ENCODE measurements at regions not wholly inside any gene's neighbourhood (a gene's known extent, or its start where the extent isn't known, plus 50 kb on each side); places are given as distances from the start of the nearest gene placed in this dataset.

GRCh38 chr6:48471326-48471725, 360.3 kb upstream of the PTCHD4 start:
- H3K4me3 ChIP-seq (replicated peaks in 1 of 3; ENCODE audit: insufficient read depth in 1 of 3, low read depth in 2 of 3, low read length in 3 of 3) = no peak overlapping the region
- ChIA-PET POLR2A (no interaction called here), CTCF (ENCODE audit: low intra/inter-chr PET ratio, low total read pairs) (no interaction called here)
- H3K4me1 ChIP-seq (ENCODE audit: insufficient read depth, low read length) = no peaks in the 10 kb centered on the region
- no peak for TF ChIP-seq MYC (CRISPR knock-in tag; IDR thresholded peaks at IDR 0.05; ENCODE audit: borderline replicate concordance)
- no peak overlapping the region for H3K27ac ChIP-seq (ENCODE audit: extremely low read length, insufficient read depth, low read length)
- FAIRE-seq (no peak), ATAC-seq (no peak), DNase-seq (ENCODE audit: low spot score) (no peak)
- intact Hi-C loops (cut with micrococcal nuclease; ENCODE audit: unreplicated experiment) = loop anchor here (10.0 kb wide), 1 partner anchor 387 kb away; no protein-coding TSS in a partner anchor
- no peak overlapping the region for H3K9ac ChIP-seq (ENCODE audit: insufficient read depth, low read depth, low read length)
- in situ Hi-C loops (cut with HindIII; ENCODE audit: extremely low pct_ligation_motif_present, low pct_unique_long_range_greater_than_20kb) = no loop called here
- H3K36me3 ChIP-seq (replicated peaks in 1 of 2; ENCODE audit: control insufficient read depth in 1 of 2, insufficient read depth in 2 of 2, low read length in 2 of 2) = no peaks in the 10 kb centered on the region
- H3K79me2 ChIP-seq (ENCODE audit: insufficient read depth, low read length) = no peaks in the 10 kb centered on the region
- BruUV-seq (replicated peaks) = no TSS peak
- no peaks in the 10 kb centered on the region for H4K20me1 ChIP-seq (ENCODE audit: insufficient read depth, low read length)
- no peaks in the 10 kb centered on the region for H3K9me3 ChIP-seq (ENCODE audit: low read length)
- no peaks in the 10 kb centered on the region for H3K27me3 ChIP-seq (ENCODE audit: control insufficient read depth in 1 of 2, insufficient read depth in 2 of 2, low read length in 2 of 2)
- H3K4me2 ChIP-seq (ENCODE audit: low read depth, low read length) = no peak overlapping the region
- H2AFZ ChIP-seq (ENCODE audit: low read length) = no peak overlapping the region
- WGBS (ENCODE audit: low lambda C conversion rate) = 0% methylated on average over 1 of the region's 1 CpG

DNA sequence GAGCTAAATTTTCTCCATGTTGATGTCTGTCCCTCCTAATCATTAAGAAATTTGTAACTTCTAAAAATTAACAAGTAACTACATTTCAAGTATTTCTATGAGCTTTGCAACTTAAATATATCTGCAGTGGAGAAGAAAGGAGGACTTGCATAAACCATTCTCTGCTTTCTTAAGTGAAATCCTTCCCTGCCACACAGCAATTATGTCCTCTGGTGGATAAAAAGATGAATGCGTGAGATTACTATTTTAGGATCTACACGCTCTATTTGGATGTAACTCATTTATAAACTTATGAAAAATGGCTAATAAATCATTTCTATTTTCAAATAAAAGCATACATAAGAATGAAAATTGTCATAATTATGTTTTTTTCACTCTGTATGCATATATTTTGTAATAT, 338.0 kb upstream of the PTCHD4 start:
- H2AFZ ChIP-seq (ENCODE audit: low read length) = no peak overlapping the region
- H3K4me3 ChIP-seq (replicated peaks in 1 of 3; ENCODE audit: insufficient read depth in 1 of 3, low read depth in 2 of 3, low read length in 3 of 3) = no peak overlapping the region
- DNase-seq (ENCODE audit: low spot score) = no peak
- no peak overlapping the region for H3K4me2 ChIP-seq (ENCODE audit: low read depth, low read length)
- intact Hi-C loops (cut with micrococcal nuclease; ENCODE audit: unreplicated experiment) = no loop called here
- H3K27ac ChIP-seq (ENCODE audit: extremely low read length, insufficient read depth, low read length) = no peak overlapping the region
- no peaks in the 10 kb centered on the region for H3K4me1 ChIP-seq (ENCODE audit: insufficient read depth, low read length)
- no TSS peak for BruUV-seq (replicated peaks)
- ChIA-PET CTCF (ENCODE audit: low intra/inter-chr PET ratio, low total read pairs) (no interaction called here), POLR2A (no interaction called here)
- peaks cover 10% of the 10 kb centered on the region for H3K9me3 ChIP-seq (ENCODE audit: low read length)
- FAIRE-seq = no peak
- H3K27me3 ChIP-seq (ENCODE audit: control insufficient read depth in 1 of 2, insufficient read depth in 2 of 2, low read length in 2 of 2) = no peaks in the 10 kb centered on the region
- in situ Hi-C loops (cut with HindIII; ENCODE audit: extremely low pct_ligation_motif_present, low pct_unique_long_range_greater_than_20kb) = no loop called here
- TF ChIP-seq, protein P1, sequence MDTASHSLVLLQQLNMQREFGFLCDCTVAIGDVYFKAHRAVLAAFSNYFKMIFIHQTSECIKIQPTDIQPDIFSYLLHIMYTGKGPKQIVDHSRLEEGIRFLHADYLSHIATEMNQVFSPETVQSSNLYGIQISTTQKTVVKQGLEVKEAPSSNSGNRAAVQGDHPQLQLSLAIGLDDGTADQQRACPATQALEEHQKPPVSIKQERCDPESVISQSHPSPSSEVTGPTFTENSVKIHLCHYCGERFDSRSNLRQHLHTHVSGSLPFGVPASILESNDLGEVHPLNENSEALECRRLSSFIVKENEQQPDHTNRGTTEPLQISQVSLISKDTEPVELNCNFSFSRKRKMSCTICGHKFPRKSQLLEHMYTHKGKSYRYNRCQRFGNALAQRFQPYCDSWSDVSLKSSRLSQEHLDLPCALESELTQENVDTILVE (CRISPR knock-in tag; IDR thresholded peaks at IDR 0.05) = no peak
- no peak for TF ChIP-seq ATF7 (IDR thresholded peaks at IDR 0.05)
- TF ChIP-seq ATF7 (CRISPR knock-in tag; IDR thresholded peaks at IDR 0.05) = no peak
- no peak for TF ChIP-seq TAF15 (IDR thresholded peaks at IDR 0.05; ENCODE audit: low read depth, low read length, poor library complexity, severe bottlenecking)
- no peak for TF ChIP-seq PHF8 (CRISPR knock-in tag; IDR thresholded peaks at IDR 0.05)
- peak; percentile 31 for TF ChIP-seq STAG1 (CRISPR knock-in tag; IDR thresholded peaks at IDR 0.05)
- no peak for TF ChIP-seq CENPBD1 (CRISPR knock-in tag; IDR thresholded peaks at IDR 0.05; ENCODE audit: borderline replicate concordance, low read depth)
- TF ChIP-seq SRSF4 (IDR thresholded peaks at IDR 0.05; ENCODE audit: low read depth, low read length, poor library complexity, severe bottlenecking) = no peak
- TF ChIP-seq ARNT2 (CRISPR knock-in tag; IDR thresholded peaks at IDR 0.05; ENCODE audit: low read depth) = no peak
- no peak for TF ChIP-seq HOXA7 (CRISPR knock-in tag; IDR thresholded peaks at IDR 0.05)
- no peaks in the 10 kb centered on the region for H3K36me3 ChIP-seq (replicated peaks in 1 of 2; ENCODE audit: control insufficient read depth in 1 of 2, insufficient read depth in 2 of 2, low read length in 2 of 2)
- H3K9ac ChIP-seq (ENCODE audit: insufficient read depth, low read depth, low read length) = no peak overlapping the region
- no peaks in the 10 kb centered on the region for H3K79me2 ChIP-seq (ENCODE audit: insufficient read depth, low read length)
- no peak for ATAC-seq
- WGBS (ENCODE audit: low lambda C conversion rate) = 25% methylated on average over 2 of the region's 2 CpGs
- H4K20me1 ChIP-seq (ENCODE audit: insufficient read depth, low read length) = no peaks in the 10 kb centered on the region
